Endothelial cell of umbilical vein (primary cell): ENCODE measurements at regions not wholly inside any gene's neighbourhood (a gene's known extent, or its start where the extent isn't known, plus 50 kb on each side); places are given as distances from the start of the nearest gene placed in this dataset.

Source experiments
- BruUV-seq: library from RNA; stranded (reverse); fragments of 400-500 nt; replicated peaks from 2 replicates; lab custom pipeline; 2021; lab: Mats Ljungman, UMichigan
- CTCF ChIA-PET: fragments of 300-600, 350-600 bp; sonication (Branson Sonifier 250); formaldehyde crosslinking; loops from one replicate; lab custom pipeline; 2021; ENCODE audit warnings: antibody characterized with exemption, inconsistent platforms; lab: Charles Lee
- POLR2A ChIA-PET: fragments of 300-600, 350-600 bp; sonication (Branson Sonifier 250); formaldehyde crosslinking; loops from one replicate; lab custom pipeline; 2021; ENCODE audit warnings: antibody characterized with exemption, inconsistent platforms; lab: Charles Lee
- DNase-seq: peaks from one replicate; pipeline ENCODE4 v3.0.0-alpha.2; 2011; ENCODE audit warnings: low read depth, low spot score
- FAIRE-seq: peaks from 2 replicates; lab custom pipeline; 2011; peaks lifted over from hg19 to GRCh38; lab: Jason Lieb, UNC
- H2AFZ ChIP-seq: 2 replicates; pipeline ENCODE4 v1.6.0; 2012; ENCODE audit warnings: low read depth, low read length, control low read depth, inconsistent platforms
- H3K27ac ChIP-seq: 2 replicates; pipeline ENCODE4 v1.5.1; 2011; ENCODE audit warnings: low read depth, mild to moderate bottlenecking, control low read depth, low read length, moderate library complexity; ENCODE audit not compliant: insufficient read depth
- H3K27me3 ChIP-seq, 2 experiments: 2 replicates each; pipeline versions ENCODE4 v1.6.0 to v1.6.1; 2011; ENCODE audit warnings: low read length in 2 of 2, mixed read lengths in 1 of 2; ENCODE audit not compliant: control insufficient read depth in 2 of 2, insufficient read depth in 2 of 2
- H3K36me3 ChIP-seq, 2 experiments: 2 replicates in 1 of 2; 3 replicates in 1 of 2; pipeline ENCODE4 v1.5.1; 2011; ENCODE audit warnings: low read length in 2 of 2, mild to moderate bottlenecking in 1 of 2, moderate library complexity in 1 of 2; ENCODE audit not compliant: control insufficient read depth in 2 of 2, insufficient read depth in 2 of 2; ENCODE audit errors: extremely low read depth in 1 of 2
- H3K4me1 ChIP-seq: 3 replicates; pipeline ENCODE4 v1.5.1; 2011; ENCODE audit warnings: mild to moderate bottlenecking, low read length; ENCODE audit not compliant: control insufficient read depth, insufficient read depth; ENCODE audit errors: extremely low read depth
- H3K4me2 ChIP-seq: 2 replicates; pipeline ENCODE4 v1.6.1; 2011; ENCODE audit warnings: low read length, control low read depth, mixed read lengths; ENCODE audit not compliant: insufficient read depth
- H3K4me3 ChIP-seq, 3 experiments: fragments of 200-600 bp in 1 of 3; sonication (generic), shearing (Covaris generic) in 1 of 3; replicated peaks in 1 of 3; 2 replicates each; pipeline ENCODE4 v1.5.1; 2011 to 2016; ENCODE audit warnings: control low read depth in 3 of 3, low read length in 3 of 3, mild to moderate bottlenecking in 2 of 3, inconsistent platforms in 1 of 3, low read depth in 1 of 3, moderate library complexity in 1 of 3; ENCODE audit not compliant: insufficient read depth in 1 of 3
- H3K79me2 ChIP-seq: 2 replicates; pipeline ENCODE4 v1.6.0; 2012; ENCODE audit warnings: low read length, inconsistent platforms; ENCODE audit not compliant: control insufficient read depth, insufficient read depth
- H3K9ac ChIP-seq: replicated peaks from 2 replicates; pipeline ENCODE3; 2011; ENCODE audit warnings: low read length, control low read depth; ENCODE audit not compliant: insufficient read depth; ENCODE audit errors: extremely low read depth
- H3K9me1 ChIP-seq: replicated peaks from 3 replicates; pipeline ENCODE4 v1.6.0; 2011; ENCODE audit warnings: mild to moderate bottlenecking, low read length; ENCODE audit not compliant: control insufficient read depth, insufficient read depth; ENCODE audit errors: extremely low read depth
- H3K9me3 ChIP-seq: replicated peaks from 2 replicates; pipeline ENCODE4 v1.5.1; 2012; ENCODE audit warnings: low read length, inconsistent platforms; ENCODE audit not compliant: control insufficient read depth, insufficient read depth
- H4K20me1 ChIP-seq: replicated peaks from 2 replicates; pipeline ENCODE3; 2011; ENCODE audit warnings: mild to moderate bottlenecking, low read length; ENCODE audit not compliant: control insufficient read depth, insufficient read depth; ENCODE audit errors: extremely low read depth
- EZH2 ChIP-seq: IDR thresholded peaks from 2 replicates; pipeline ENCODE4 v1.6.1; 2012; ENCODE audit warnings: borderline replicate concordance, low read depth, mild to moderate bottlenecking, moderate library complexity, low read length, inconsistent platforms; ENCODE audit not compliant: severe bottlenecking
- FOS ChIP-seq: IDR thresholded peaks from 2 replicates; pipeline ENCODE4 v1.6.1; 2011; ENCODE audit warnings: mild to moderate bottlenecking, low read length, moderate library complexity, borderline replicate concordance; ENCODE audit not compliant: insufficient read depth
- GATA2 ChIP-seq: IDR thresholded peaks from 2 replicates; pipeline ENCODE4 v1.7.0; 2011; ENCODE audit warnings: low read depth, mild to moderate bottlenecking, moderate library complexity, mixed read lengths, low read length; ENCODE audit not compliant: insufficient read length, insufficient read depth
- JUN ChIP-seq: IDR thresholded peaks from 2 replicates; pipeline ENCODE4 v1.6.1; 2011; ENCODE audit warnings: borderline replicate concordance, low read depth; ENCODE audit not compliant: insufficient read length, insufficient read depth
- MYC ChIP-seq: IDR thresholded peaks from one replicate; pipeline ENCODE4 v1.6.1; 2011; ENCODE audit warnings: mild to moderate bottlenecking, low read depth, low read length
- POLR2A ChIP-seq: IDR thresholded peaks from 2 replicates; pipeline ENCODE4 v1.6.1; 2012; ENCODE audit warnings: low read depth, mild to moderate bottlenecking, control low read depth, low read length
- POLR2AphosphoS5 ChIP-seq: IDR thresholded peaks from 2 replicates; pipeline ENCODE4 v1.6.1; 2012; ENCODE audit warnings: low read depth, mild to moderate bottlenecking, control low read depth, low read length, moderate library complexity; ENCODE audit not compliant: insufficient read depth
- dilution Hi-C: fragments of 300-500 bp; cut with MboI; formaldehyde crosslinking; loops from one replicate; pipeline ENCODE4 v1.15.0; 2019; ENCODE audit warnings: low sequenced_read_pairs; ENCODE audit not compliant: extremely low pct_ligation_motif_present
- intact Hi-C: fragments of 100-400 bp; cut with micrococcal nuclease; formaldehyde crosslinking; loops from one replicate; pipeline ENCODE4 v1.10.0; 2022
- TF ChIP-seq, protein P1 (sequence below), 2 donors: IDR thresholded peaks; 1 replicate in 1 of 2; 2 replicates in 1 of 2; pipeline ENCODE4 v1.5.1; 2011; ENCODE audit warnings: low read length in 2 of 2, mild to moderate bottlenecking in 2 of 2, moderate library complexity in 2 of 2, control low read depth in 1 of 2, inconsistent platforms in 1 of 2, low read depth in 1 of 2; ENCODE audit not compliant: insufficient read depth in 1 of 2; ENCODE audit errors: extremely low read depth in 1 of 2

DNA sequence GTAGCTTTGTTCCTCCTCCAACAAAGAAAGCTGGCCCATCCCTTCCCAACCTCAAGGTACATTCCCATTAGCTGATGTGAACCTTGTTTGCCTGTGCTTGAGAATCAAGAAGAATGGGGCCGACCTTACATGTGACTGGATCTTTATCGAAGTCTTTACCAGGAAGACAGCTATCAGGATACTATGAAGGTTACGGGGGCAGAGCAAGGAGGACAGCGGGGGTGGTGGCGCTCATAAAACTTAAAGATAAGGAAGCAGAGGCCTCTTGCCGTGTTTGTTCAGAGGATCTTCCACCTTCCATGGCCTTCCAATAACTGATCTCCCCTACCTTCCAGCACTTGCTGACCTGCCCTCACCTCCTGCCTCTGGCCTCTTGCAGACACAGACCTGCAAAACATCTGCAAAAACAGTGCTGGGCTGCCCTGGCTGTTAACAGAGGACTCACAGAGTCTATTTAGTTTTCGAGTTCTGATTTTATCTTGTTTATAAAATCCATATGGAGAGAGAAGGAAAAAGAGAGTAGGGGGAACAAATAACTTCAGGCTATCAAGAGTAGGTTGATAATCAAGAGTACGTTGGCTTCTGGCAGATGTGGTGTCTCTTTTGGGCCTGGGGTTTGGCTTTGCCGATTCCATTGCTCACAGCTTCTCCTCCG lies 198.0 kb downstream of the HUNK start:
- TF ChIP-seq FOS (no peak), POLR2A (no peak), GATA2 (no peak), JUN (no peak), EZH2 (no peak), POLR2AphosphoS5 (no peak), MYC (no peak)
- TF ChIP-seq, protein P1, sequence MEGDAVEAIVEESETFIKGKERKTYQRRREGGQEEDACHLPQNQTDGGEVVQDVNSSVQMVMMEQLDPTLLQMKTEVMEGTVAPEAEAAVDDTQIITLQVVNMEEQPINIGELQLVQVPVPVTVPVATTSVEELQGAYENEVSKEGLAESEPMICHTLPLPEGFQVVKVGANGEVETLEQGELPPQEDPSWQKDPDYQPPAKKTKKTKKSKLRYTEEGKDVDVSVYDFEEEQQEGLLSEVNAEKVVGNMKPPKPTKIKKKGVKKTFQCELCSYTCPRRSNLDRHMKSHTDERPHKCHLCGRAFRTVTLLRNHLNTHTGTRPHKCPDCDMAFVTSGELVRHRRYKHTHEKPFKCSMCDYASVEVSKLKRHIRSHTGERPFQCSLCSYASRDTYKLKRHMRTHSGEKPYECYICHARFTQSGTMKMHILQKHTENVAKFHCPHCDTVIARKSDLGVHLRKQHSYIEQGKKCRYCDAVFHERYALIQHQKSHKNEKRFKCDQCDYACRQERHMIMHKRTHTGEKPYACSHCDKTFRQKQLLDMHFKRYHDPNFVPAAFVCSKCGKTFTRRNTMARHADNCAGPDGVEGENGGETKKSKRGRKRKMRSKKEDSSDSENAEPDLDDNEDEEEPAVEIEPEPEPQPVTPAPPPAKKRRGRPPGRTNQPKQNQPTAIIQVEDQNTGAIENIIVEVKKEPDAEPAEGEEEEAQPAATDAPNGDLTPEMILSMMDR (IDR thresholded peaks at IDR 0.05; ENCODE audit: extremely low read depth in 1 of 2, insufficient read depth in 1 of 2, low read depth in 1 of 2, low read length in 2 of 2): no peak
- no peak overlapping the region for H3K9ac ChIP-seq
- no peak overlapping the region for H2AFZ ChIP-seq
- no peaks in the 10 kb centered on the region for H3K79me2 ChIP-seq
- H3K4me3 ChIP-seq: no peak overlapping the region
- dilution Hi-C loops (no loop called here), intact Hi-C loops (no loop called here)
- H3K4me2 ChIP-seq: no peak overlapping the region
- CTCF ChIA-PET: interaction anchor here (0.6 kb wide), 1 partner anchor 187 kb away, joined by 3 read pairs; no protein-coding TSS in a partner anchor
- DNase-seq: no peak
- no peaks in the 10 kb centered on the region for H3K9me1 ChIP-seq
- no peak overlapping the region for H3K27ac ChIP-seq
- no peaks in the 10 kb centered on the region for H4K20me1 ChIP-seq
- H3K36me3 ChIP-seq: no peaks in the 10 kb centered on the region
- POLR2A ChIA-PET: no interaction called here
- BruUV-seq: no TSS peak
- no peak for FAIRE-seq
- H3K27me3 ChIP-seq: no peaks in the 10 kb centered on the region
- no peaks in the 10 kb centered on the region for H3K9me3 ChIP-seq
- no peaks in the 10 kb centered on the region for H3K4me1 ChIP-seq
